ENCODE measurements at regions not wholly inside any gene's neighbourhood (a gene's known extent, or its start where the extent isn't known, plus 50 kb on each side); places are given as distances from the start of the nearest gene placed in this dataset.

DNA sequence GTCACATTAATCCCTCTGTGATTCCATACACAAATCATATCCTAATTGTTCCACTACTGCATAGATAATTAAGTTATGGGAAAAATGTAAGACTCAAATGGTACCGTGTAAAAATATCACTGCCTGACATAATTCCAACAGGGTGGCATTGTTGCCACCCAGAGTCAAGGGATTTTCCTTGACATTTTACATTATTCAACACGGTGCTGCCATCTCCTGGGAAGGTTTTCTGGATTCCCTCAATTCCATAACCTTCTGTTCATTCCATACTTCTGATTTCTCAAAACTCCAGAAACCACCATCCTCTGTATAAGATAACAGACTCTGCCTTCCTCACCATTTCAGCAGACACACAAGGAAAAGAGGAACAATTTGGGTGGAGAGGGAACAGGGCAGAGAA is 495.9 kb downstream of the XPNPEP1 start:
- Histone ChIP-seq H3K9ac (ENCODE audit: extremely low read depth, insufficient read length, low read length) (no peak overlapping the region), H2BK12ac (ENCODE audit: insufficient read length, low read depth, low read length) (no peak overlapping the region), H3K23me2 (ENCODE audit: insufficient read length, low read depth, low read length, poor library complexity, severe bottlenecking) (no peaks in the 10 kb centered on the region), H2AFZ (ENCODE audit: low read length) (no peak overlapping the region), H4K20me1 (ENCODE audit: control insufficient read depth, insufficient read depth, insufficient read length) (no peaks in the 10 kb centered on the region), H3K18ac (ENCODE audit: insufficient read length, low read depth, low read length) (no peak overlapping the region), H3K9me3 (ENCODE audit: control insufficient read depth, low read depth, low read length) (no peaks in the 10 kb centered on the region), H3K23ac (ENCODE audit: insufficient read length, low read depth, low read length) (no peak overlapping the region), H2BK15ac (ENCODE audit: low read depth, low read length) (no peak overlapping the region), H3K27ac (ENCODE audit: insufficient read length, low read depth, low read length) (no peak overlapping the region), H4K91ac (ENCODE audit: insufficient read length, low read depth, low read length) (no peak overlapping the region), H3K4me1 (ENCODE audit: insufficient read depth, low read length) (peaks cover 2% of the 10 kb centered on the region; the same call in 1 of the 2 replicates), H3K79me1 (ENCODE audit: insufficient read depth, low read depth, low read length, poor library complexity, severe bottlenecking) (no peaks in the 10 kb centered on the region), H2BK120ac (ENCODE audit: low read depth, low read length, poor library complexity, severe bottlenecking) (no peak overlapping the region), H3T11ph (ENCODE audit: low read length) (no peak overlapping the region), H2BK20ac (ENCODE audit: low read depth, low read length, poor library complexity, severe bottlenecking) (no peak overlapping the region), H3K14ac (ENCODE audit: insufficient read depth, low read length) (no peak overlapping the region), H2AK5ac (ENCODE audit: insufficient read length, low read length) (no peak overlapping the region), H3K27me3 (ENCODE audit: insufficient read depth, low read length) (no peaks in the 10 kb centered on the region), H4K8ac (replicated peaks; ENCODE audit: insufficient read length, low read depth, low read length) (no peak overlapping the region), H3K56ac (ENCODE audit: insufficient read length, low read depth, low read length) (no peak overlapping the region), H2BK5ac (ENCODE audit: insufficient read length, low read length) (no peak overlapping the region), H3K79me2 (ENCODE audit: insufficient read depth, low read length) (no peaks in the 10 kb centered on the region), H4K5ac (ENCODE audit: insufficient read length, low read depth, low read length) (no peak overlapping the region), H3K4ac (ENCODE audit: low read depth, low read length) (no peak overlapping the region), H3K4me2 (ENCODE audit: insufficient read depth, insufficient read length, low read length) (no peak overlapping the region)
- TF ChIP-seq CTCF (conservative IDR thresholded peaks at IDR 0.05): peak; percentile 57; the same call in 2 of the 3 replicates
- no peak for DNase-seq
- WGBS (ENCODE audit: extremely low coverage, insufficient read length, low lambda C conversion rate): no CpG with 5 or more reads among the region's 2 CpGs
- peak overlapping the region in 1 of 3 experiments; percentile 73; a peak in 2 of 7 replicates for H3K27ac Mint-ChIP-seq
- peaks cover 9 to 11% of the 10 kb centered on the region in 2 experiments for H3K4me1 Mint-ChIP-seq
- H3K9me3 Mint-ChIP-seq: no peaks in the 10 kb centered on the region
- no peaks in the 10 kb centered on the region for H3K27me3 Mint-ChIP-seq (ENCODE audit: low read depth)
- H3K36me3 Mint-ChIP-seq (ENCODE audit: insufficient read depth in 1 of 3, low read depth in 3 of 3): no peaks in the 10 kb centered on the region
- no peak overlapping the region for H3K4me3 Mint-ChIP-seq

Data from H9 (cell line).